ENCODE measurements at regions not wholly inside any gene's neighbourhood (a gene's known extent, or its start where the extent isn't known, plus 50 kb on each side); places are given as distances from the start of the nearest gene placed in this dataset.

DNA sequence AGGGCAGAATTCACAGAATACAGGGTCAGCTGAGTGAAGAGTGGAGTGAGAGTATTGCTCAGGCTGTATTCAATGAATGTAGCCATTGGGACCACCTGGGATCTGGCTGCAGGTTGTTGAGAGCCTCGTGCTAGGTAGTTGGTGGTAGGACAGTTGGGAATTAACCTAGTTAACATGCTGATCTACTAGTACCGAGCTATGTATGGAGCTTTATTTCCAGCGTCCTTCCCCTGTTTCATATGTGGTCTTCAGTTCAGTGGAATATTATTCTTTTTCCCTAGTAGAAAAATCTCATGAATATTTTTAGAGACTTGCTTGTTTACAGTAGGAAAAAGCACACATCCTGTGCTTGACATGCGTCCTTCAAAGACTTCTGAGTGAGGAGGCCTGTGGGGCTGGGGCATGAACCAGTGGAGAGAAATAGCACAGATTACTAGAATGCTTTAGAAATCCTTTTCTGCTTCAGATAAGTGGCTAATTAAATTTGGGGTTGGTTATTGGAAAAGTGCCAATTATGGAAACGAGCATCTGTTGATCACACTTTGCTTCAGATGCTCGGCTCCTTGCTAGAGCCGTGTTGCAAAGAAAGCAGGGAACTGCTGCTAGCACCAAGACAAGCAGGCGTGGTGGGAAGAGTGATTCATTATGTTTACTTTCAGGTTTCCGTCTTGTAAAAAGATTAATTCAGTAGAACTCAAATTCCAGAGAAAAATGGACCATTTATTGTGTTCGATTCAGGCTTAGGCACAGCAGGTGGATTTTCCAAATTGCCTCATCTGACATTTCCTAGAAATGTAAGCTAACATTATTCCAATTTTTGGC, 53.6 kb downstream of the ARF6 start:
- H3K9me3 ChIP-seq (ENCODE audit: control insufficient read depth, insufficient read depth, low read length): no peaks in the 10 kb centered on the region
- no peaks in the 10 kb centered on the region for H3K27me3 ChIP-seq (ENCODE audit: control insufficient read depth, insufficient read depth, low read length)
- H3K9ac ChIP-seq (ENCODE audit: low read depth, low read length): no peak overlapping the region
- no peak overlapping the region for H3K4me3 ChIP-seq (ENCODE audit: low read depth, low read length)
- H3K36me3 ChIP-seq (ENCODE audit: control insufficient read depth, insufficient read depth, low read length): no peaks in the 10 kb centered on the region
- H3K4me1 ChIP-seq (ENCODE audit: control insufficient read depth, insufficient read depth, low read length): no peaks in the 10 kb centered on the region

DNA sequence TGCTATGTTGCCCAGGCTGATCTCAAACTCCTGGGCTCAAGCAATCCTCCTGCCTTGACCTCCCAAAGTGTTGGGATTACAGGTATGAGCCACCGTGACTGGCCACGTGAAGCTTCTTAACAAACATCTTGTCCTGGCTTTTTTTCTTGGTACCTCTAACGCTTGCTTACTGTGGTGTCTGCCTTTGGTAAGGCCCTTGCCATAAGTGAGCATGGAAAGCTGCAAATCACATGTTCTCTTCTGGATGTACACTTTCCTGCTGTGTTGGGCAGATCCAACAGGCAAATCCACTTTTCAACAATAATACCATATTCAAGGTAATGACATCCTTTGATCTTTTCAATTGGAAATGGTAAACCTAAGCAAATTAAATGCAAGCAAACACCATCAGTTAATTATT, 54.6 kb downstream of the ARF6 start:
- no peaks in the 10 kb centered on the region for H3K4me1 ChIP-seq (ENCODE audit: control insufficient read depth, insufficient read depth, low read length)
- H3K9ac ChIP-seq (ENCODE audit: low read depth, low read length): no peak overlapping the region
- H3K4me3 ChIP-seq (ENCODE audit: low read depth, low read length): no peak overlapping the region
- H3K9me3 ChIP-seq (ENCODE audit: control insufficient read depth, insufficient read depth, low read length): no peaks in the 10 kb centered on the region
- no peaks in the 10 kb centered on the region for H3K27me3 ChIP-seq (ENCODE audit: control insufficient read depth, insufficient read depth, low read length)
- H3K36me3 ChIP-seq (ENCODE audit: control insufficient read depth, insufficient read depth, low read length): no peaks in the 10 kb centered on the region

DNA sequence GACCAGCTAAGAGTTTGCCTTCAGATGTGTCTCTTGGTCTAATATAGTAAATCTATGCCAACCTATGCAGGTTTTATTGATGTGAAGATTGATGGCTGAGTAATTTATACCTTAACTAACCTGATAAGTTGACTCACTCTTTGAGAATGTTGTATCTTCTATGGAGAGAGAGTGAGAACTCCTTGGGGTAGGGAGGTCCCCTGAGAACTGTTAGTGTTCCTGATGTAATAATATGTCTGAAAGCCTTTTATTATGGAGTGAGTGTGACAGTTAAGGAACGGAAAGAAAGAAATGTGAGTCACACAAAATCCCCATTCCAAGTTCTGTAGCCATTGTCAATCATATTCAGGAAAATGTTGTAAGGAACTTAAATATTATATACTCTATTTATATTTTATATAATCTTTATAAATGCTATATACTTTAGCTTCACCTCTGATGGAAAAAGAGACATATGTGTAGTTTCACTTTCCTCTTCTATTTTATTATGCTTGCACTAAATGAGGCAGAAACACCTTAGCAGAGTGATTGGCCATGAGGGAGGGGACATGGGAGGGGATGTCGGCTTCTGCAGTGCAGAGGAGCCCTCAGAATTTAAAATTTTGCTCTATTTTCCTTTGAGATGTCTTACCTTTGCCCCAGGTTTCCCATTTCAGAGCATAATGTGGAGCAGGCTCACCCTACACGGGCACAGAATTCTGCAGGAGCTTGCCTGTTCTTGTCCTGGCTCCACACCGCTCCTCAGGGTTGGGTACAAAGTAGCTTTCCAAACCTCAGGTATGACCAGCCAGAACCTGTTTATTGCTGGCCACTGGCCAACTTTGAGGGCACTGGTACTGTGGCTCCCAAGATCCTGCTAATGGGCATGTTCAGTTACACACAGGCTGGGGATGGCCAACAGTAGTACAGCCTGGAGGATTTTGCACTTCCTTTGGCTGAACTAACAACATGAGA, 57.7 kb downstream of the ARF6 start:
- Histone ChIP-seq H3K36me3 (ENCODE audit: control insufficient read depth, insufficient read depth, low read length) (no peaks in the 10 kb centered on the region), H3K4me1 (ENCODE audit: control insufficient read depth, insufficient read depth, low read length) (no peaks in the 10 kb centered on the region), H3K27me3 (ENCODE audit: control insufficient read depth, insufficient read depth, low read length) (no peaks in the 10 kb centered on the region), H3K4me3 (ENCODE audit: low read depth, low read length) (no peak overlapping the region), H3K9ac (ENCODE audit: low read depth, low read length) (no peak overlapping the region), H3K9me3 (ENCODE audit: control insufficient read depth, insufficient read depth, low read length) (no peaks in the 10 kb centered on the region)

DNA sequence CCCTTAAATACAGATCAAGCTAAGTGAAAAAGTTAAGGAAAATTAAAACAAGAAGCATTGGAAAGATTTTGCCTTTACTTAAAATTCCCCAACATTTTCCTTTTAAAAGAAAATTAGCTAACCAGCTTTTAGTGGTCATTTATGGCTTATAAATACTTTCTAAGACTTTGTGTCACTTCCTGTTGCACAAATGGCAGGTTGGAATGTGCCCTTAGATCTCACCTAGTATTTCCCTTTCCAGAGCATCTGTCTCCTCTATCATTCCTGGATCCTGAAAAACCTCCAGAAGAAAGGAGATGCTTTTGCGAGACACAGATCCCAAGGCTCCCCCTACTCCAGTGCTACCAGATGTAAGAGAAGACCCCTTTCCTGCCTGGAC, 58.3 kb downstream of the ARF6 start:
- Histone ChIP-seq H3K9me3 (ENCODE audit: control insufficient read depth, insufficient read depth, low read length) (no peaks in the 10 kb centered on the region), H3K4me1 (ENCODE audit: control insufficient read depth, insufficient read depth, low read length) (no peaks in the 10 kb centered on the region), H3K27me3 (ENCODE audit: control insufficient read depth, insufficient read depth, low read length) (no peaks in the 10 kb centered on the region), H3K9ac (ENCODE audit: low read depth, low read length) (no peak overlapping the region), H3K36me3 (ENCODE audit: control insufficient read depth, insufficient read depth, low read length) (no peaks in the 10 kb centered on the region), H3K4me3 (ENCODE audit: low read depth, low read length) (no peak overlapping the region)

DNA sequence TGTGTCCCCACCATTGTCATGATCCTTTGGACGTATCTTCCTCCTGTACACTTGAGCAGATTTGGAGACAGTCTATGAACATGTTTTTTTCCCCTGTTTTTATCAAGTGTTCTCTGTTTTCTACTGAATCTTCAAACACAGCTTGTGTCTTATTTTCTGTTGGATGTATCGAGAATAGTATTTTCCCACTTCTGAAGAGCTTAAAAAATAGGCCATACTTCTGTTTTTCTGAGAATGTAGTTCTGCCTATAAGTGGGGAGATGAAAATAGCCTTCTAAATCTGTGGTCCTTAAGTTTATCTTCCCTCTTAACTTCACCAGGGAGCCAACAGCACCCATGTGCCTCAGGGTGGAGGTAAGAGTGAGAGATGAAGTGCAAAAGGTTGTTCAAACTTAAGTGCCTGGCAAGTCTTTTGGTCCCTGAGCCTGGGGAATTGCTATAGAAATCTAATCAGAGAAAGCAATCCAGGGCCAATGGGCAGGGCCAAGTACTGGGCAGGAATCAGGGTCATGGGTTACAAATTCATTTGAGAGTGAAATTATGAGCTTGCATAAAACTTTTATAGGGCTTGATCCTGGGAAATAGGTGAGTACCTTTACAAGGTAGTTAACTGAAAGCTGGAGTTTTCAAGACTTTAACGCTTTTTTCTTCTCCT, 58.9 kb downstream of the ARF6 start:
- Histone ChIP-seq H3K9me3 (ENCODE audit: control insufficient read depth, insufficient read depth, low read length) (no peaks in the 10 kb centered on the region), H3K9ac (ENCODE audit: low read depth, low read length) (no peak overlapping the region), H3K4me1 (ENCODE audit: control insufficient read depth, insufficient read depth, low read length) (no peaks in the 10 kb centered on the region), H3K27me3 (ENCODE audit: control insufficient read depth, insufficient read depth, low read length) (no peaks in the 10 kb centered on the region), H3K36me3 (ENCODE audit: control insufficient read depth, insufficient read depth, low read length) (no peaks in the 10 kb centered on the region), H3K4me3 (ENCODE audit: low read depth, low read length) (no peak overlapping the region)

DNA sequence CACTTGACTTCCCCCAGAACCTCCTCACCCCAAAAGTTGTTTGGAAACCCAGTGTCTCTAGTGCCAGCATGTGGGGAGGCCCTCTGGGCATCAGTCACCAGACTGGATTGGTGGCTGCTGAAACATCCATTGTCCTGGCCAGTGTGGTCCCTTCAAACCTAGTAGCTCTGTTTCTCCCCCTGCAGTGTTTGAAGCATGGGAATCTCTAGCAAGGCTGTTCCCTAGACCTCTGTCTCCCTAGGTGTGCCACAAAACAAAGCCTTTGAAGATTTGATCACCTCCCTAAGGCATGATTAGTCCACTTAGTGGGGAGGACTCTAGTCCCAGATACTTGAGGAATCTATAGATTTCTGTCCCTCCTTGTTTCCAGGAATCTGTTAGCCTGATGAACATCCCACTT, 60.3 kb downstream of the ARF6 start:
- Histone ChIP-seq H3K36me3 (ENCODE audit: control insufficient read depth, insufficient read depth, low read length) (no peaks in the 10 kb centered on the region), H3K9me3 (ENCODE audit: control insufficient read depth, insufficient read depth, low read length) (no peaks in the 10 kb centered on the region), H3K4me1 (ENCODE audit: control insufficient read depth, insufficient read depth, low read length) (no peaks in the 10 kb centered on the region), H3K9ac (ENCODE audit: low read depth, low read length) (no peak overlapping the region), H3K4me3 (ENCODE audit: low read depth, low read length) (no peak overlapping the region), H3K27me3 (ENCODE audit: control insufficient read depth, insufficient read depth, low read length) (no peaks in the 10 kb centered on the region)

DNA sequence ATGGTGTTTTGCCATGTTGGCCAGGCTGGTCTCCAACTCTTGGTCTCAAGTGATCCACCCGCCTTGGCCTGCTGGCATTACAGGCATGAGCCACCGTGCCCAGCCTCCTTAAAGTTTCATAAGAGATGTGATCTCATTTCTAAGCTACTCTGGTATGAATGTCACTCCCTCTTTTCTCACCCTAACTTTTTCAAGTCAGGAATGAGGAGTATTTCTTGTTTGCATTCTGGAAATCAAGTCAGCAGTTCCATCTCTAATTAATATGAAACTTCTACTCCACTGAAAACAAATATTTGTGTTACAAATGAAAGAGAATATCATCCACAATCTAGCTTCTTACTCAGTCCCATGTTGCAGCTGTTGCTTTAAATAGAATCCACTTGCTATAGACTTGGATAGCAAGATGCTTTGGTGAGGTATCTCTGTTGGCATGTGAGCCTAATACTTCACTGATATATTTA, 61.3 kb downstream of the ARF6 start:
- Histone ChIP-seq H3K9me3 (ENCODE audit: control insufficient read depth, insufficient read depth, low read length) (no peaks in the 10 kb centered on the region), H3K9ac (ENCODE audit: low read depth, low read length) (no peak overlapping the region), H3K27me3 (ENCODE audit: control insufficient read depth, insufficient read depth, low read length) (no peaks in the 10 kb centered on the region), H3K36me3 (ENCODE audit: control insufficient read depth, insufficient read depth, low read length) (no peaks in the 10 kb centered on the region), H3K4me3 (ENCODE audit: low read depth, low read length) (no peak overlapping the region), H3K4me1 (ENCODE audit: control insufficient read depth, insufficient read depth, low read length) (no peaks in the 10 kb centered on the region)

DNA sequence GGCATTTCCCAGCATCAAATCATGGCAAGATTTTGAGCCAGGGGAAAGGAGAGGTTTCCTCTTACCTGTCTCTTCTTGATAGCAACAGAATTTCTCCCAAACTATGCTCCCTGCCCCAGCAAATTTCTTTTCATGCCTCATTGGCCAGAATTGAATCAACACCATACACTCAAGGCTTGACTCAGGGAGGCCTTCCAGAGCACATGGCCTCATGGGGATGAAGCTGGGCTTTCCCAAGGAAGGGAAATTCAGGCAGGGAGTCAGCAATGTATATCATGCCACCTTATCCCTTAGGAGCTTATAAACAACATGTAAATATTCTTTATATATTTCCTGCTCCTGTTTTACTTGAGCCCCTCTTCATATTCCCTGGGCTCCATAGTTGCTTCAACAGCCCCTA, 62.1 kb downstream of the ARF6 start:
- Histone ChIP-seq H3K9ac (ENCODE audit: low read depth, low read length) (no peak overlapping the region), H3K27me3 (ENCODE audit: control insufficient read depth, insufficient read depth, low read length) (no peaks in the 10 kb centered on the region)

DNA sequence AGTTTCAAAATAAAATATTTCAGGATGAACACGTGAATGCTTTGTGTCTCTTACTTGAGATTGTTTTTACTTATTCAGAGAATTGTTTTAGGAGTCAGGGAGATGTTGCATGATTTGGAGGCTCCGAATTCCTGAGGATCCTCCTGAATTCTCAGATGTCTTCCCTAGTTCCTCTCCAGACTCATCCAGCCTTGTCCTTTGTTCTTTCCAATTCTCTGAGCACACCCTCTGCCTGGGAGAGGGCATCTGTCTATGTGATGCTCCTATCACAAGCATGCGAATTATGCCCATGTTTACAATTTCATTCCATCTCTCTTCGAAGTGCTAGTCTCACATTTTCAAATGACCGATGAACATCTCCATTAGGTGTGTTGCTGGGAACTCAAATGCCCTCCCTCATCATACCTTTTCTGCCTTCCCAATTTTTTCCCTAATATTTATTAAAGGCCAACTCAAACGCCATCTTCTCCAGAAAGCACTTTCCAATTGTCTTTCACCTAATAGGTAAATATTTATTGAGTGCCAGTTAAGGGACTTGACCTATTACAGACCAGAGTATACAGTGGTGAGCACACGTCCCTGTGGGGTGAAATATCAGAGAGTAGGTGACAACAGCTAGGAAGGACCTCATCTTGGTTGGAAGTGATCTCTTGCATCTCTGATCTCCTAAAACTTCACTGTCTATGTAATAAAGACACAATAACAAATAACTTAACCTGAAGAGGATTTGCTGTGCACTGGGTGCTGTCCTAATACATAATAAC, 64.4 kb downstream of the ARF6 start:
- H3K4me1 ChIP-seq (ENCODE audit: control insufficient read depth, insufficient read depth, low read length): no peaks in the 10 kb centered on the region
- H3K36me3 ChIP-seq (ENCODE audit: control insufficient read depth, insufficient read depth, low read length): no peaks in the 10 kb centered on the region
- H3K9me3 ChIP-seq (ENCODE audit: control insufficient read depth, insufficient read depth, low read length): no peaks in the 10 kb centered on the region
- H3K27me3 ChIP-seq (ENCODE audit: control insufficient read depth, insufficient read depth, low read length): no peaks in the 10 kb centered on the region
- H3K9ac ChIP-seq (ENCODE audit: low read depth, low read length): no peak overlapping the region
- no peak overlapping the region for H3K4me3 ChIP-seq (ENCODE audit: low read depth, low read length)

More for the DNA sequence above, 62.1 kb downstream of the ARF6 start:
- H3K4me1 ChIP-seq (ENCODE audit: control insufficient read depth, insufficient read depth, low read length): no peaks in the 10 kb centered on the region
- no peaks in the 10 kb centered on the region for H3K36me3 ChIP-seq (ENCODE audit: control insufficient read depth, insufficient read depth, low read length)
- H3K4me3 ChIP-seq (ENCODE audit: low read depth, low read length): no peak overlapping the region
- H3K9me3 ChIP-seq (ENCODE audit: control insufficient read depth, insufficient read depth, low read length): no peaks in the 10 kb centered on the region

DNA sequence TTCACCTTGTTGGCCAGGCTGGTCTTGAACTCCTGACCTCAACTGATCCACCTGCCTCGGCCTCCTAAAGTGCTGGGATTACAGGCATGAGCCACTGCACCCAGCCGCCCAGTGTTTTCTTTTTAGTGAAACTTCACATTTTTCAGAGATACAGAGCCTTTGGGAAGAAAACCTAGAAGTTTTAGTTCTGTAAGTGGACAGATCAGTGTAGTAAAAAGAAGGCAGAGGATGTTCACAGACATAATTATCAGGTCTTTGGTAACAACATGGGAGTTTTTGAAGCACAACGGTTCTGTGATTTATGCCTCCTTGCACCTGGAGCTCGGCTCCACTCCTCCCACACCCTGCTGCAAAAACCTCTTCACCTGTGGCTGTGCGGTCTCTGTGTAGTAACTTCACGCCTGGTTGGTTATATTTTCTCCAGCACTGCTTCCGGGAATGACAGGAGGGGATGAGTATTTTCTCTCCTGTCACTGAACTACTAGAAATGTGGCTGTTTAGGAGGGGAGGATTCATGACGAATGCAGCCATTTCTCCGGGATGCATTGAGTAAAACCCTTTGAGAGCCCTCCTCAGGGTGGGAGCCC, 67.0 kb downstream of the ARF6 start:
- no peaks in the 10 kb centered on the region for H3K27me3 ChIP-seq (ENCODE audit: control insufficient read depth, insufficient read depth, low read length)
- no peaks in the 10 kb centered on the region for H3K36me3 ChIP-seq (ENCODE audit: control insufficient read depth, insufficient read depth, low read length)
- H3K9ac ChIP-seq (ENCODE audit: low read depth, low read length): no peak overlapping the region
- no peaks in the 10 kb centered on the region for H3K4me1 ChIP-seq (ENCODE audit: control insufficient read depth, insufficient read depth, low read length)
- no peak overlapping the region for H3K4me3 ChIP-seq (ENCODE audit: low read depth, low read length)
- no peaks in the 10 kb centered on the region for H3K9me3 ChIP-seq (ENCODE audit: control insufficient read depth, insufficient read depth, low read length)

DNA sequence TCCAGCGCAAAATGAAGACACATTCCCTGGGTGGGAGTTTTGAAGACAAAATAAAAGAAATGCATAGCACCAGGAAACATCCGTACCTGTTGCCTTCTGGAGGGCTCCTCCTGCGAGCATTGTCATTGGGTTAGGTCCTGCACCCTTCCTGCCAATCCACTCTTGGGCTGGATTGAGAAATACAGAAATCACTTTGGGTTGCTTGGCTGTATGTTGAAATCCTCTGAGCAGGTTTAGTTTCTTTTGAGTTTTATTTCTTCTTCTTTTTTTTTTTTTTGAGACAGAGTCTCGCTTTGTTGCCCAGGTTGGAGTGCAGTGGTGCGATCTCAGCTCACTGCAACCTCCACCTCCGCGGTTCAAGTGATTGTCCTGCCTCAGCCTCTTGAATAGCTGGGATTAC, 67.6 kb downstream of the ARF6 start:
- H3K4me1 ChIP-seq (ENCODE audit: control insufficient read depth, insufficient read depth, low read length): no peaks in the 10 kb centered on the region
- H3K27me3 ChIP-seq (ENCODE audit: control insufficient read depth, insufficient read depth, low read length): no peaks in the 10 kb centered on the region
- H3K4me3 ChIP-seq (ENCODE audit: low read depth, low read length): no peak overlapping the region
- H3K9me3 ChIP-seq (ENCODE audit: control insufficient read depth, insufficient read depth, low read length): no peaks in the 10 kb centered on the region
- H3K36me3 ChIP-seq (ENCODE audit: control insufficient read depth, insufficient read depth, low read length): no peaks in the 10 kb centered on the region
- no peak overlapping the region for H3K9ac ChIP-seq (ENCODE audit: low read depth, low read length)

Measured in iPS-15b (cell line).